CD14-positive monocyte (primary cell): ENCODE measurements at regions not wholly inside any gene's neighbourhood (a gene's known extent, or its start where the extent isn't known, plus 50 kb on each side); places are given as distances from the start of the nearest gene placed in this dataset.

ENCODE experiments used
- DNase-seq, 3 donors: peaks; one replicate each; pipeline ENCODE4 v3.0.0-alpha.2; 2011 to 2022
- H2AFZ ChIP-seq: 2 replicates; pipeline ENCODE4 v1.6.0; 2012; ENCODE audit warnings: mild to moderate bottlenecking, low read depth, low read length, inconsistent platforms; ENCODE audit not compliant: insufficient read depth, poor library complexity, severe bottlenecking
- H3K27ac ChIP-seq, 2 donors: 1 replicate in 1 of 2; 2 replicates in 1 of 2; pipeline ENCODE4 v1.5.1; 2012 to 2013; ENCODE audit warnings: low read length in 2 of 2, control low read depth in 1 of 2, inconsistent platforms in 1 of 2, low read depth in 1 of 2, mild to moderate bottlenecking in 1 of 2
- H3K27me3 ChIP-seq, 2 donors: one replicate each; pipeline versions ENCODE4 v1.6.0 to v1.6.1; 2011 to 2013; ENCODE audit warnings: low read length in 2 of 2; ENCODE audit not compliant: control insufficient read depth in 2 of 2, insufficient read depth in 2 of 2
- H3K36me3 ChIP-seq, 2 donors: replicated peaks in 1 of 2; 1 replicate in 1 of 2; 2 replicates in 1 of 2; pipeline versions ENCODE4 v1.5.1 to v1.6.1; 2012 to 2013; ENCODE audit warnings: low read length in 2 of 2, control low read depth in 1 of 2, inconsistent platforms in 1 of 2, mild to moderate bottlenecking in 1 of 2; ENCODE audit not compliant: insufficient read depth in 2 of 2, control insufficient read depth in 1 of 2
- H3K4me1 ChIP-seq, 2 donors: 1 replicate in 1 of 2; 2 replicates in 1 of 2; pipeline versions ENCODE4 v1.5.1 to v1.6.1; 2012 to 2013; ENCODE audit warnings: low read length in 2 of 2, control low read depth in 1 of 2, inconsistent platforms in 1 of 2, mild to moderate bottlenecking in 1 of 2, moderate library complexity in 1 of 2; ENCODE audit not compliant: insufficient read depth in 2 of 2, control insufficient read depth in 1 of 2
- H3K4me2 ChIP-seq: replicated peaks from 2 replicates; pipeline ENCODE3; 2012; ENCODE audit warnings: low read length, moderate library complexity, mild to moderate bottlenecking; ENCODE audit not compliant: poor library complexity, severe bottlenecking; ENCODE audit errors: extremely low read depth
- H3K4me3 ChIP-seq, 3 experiments: fragments of 200-600 bp in 1 of 3; sonication (generic) in 1 of 3; replicated peaks in 1 of 3; 1 replicate in 2 of 3; 2 replicates in 1 of 3; pipeline ENCODE4 v1.5.1; 2011 to 2013; ENCODE audit warnings: low read length in 3 of 3, mild to moderate bottlenecking in 3 of 3, control low read depth in 2 of 3, low read depth in 2 of 3, inconsistent platforms in 1 of 3, moderate library complexity in 1 of 3
- H3K79me2 ChIP-seq: 2 replicates; pipeline ENCODE4 v1.6.0; 2012; ENCODE audit warnings: mild to moderate bottlenecking, control low read depth, inconsistent platforms, low read length, moderate library complexity; ENCODE audit not compliant: insufficient read depth
- H3K9ac ChIP-seq: 2 replicates; pipeline ENCODE4 v1.6.0; 2017; ENCODE audit warnings: low read length, mild to moderate bottlenecking; ENCODE audit not compliant: insufficient read depth, poor library complexity, severe bottlenecking
- H3K9me3 ChIP-seq, 2 donors: replicated peaks in 1 of 2; 1 replicate in 1 of 2; 2 replicates in 1 of 2; pipeline versions ENCODE4 v1.5.1 to v1.6.1; 2012 to 2013; ENCODE audit warnings: low read length in 2 of 2, control low read depth in 1 of 2; ENCODE audit not compliant: control insufficient read depth in 1 of 2, insufficient read depth in 1 of 2
- H4K20me1 ChIP-seq: 2 replicates; pipeline ENCODE4 v1.6.0; 2012; ENCODE audit warnings: mild to moderate bottlenecking, low read length, control low read depth, moderate library complexity; ENCODE audit not compliant: insufficient read depth
- H3K27ac Mint-ChIP-seq, 7 donors: one replicate each; pipeline ENCODE4 v1.8.0; 2020; ENCODE audit warnings: mild to moderate bottlenecking in 7 of 7, mixed read lengths in 7 of 7, moderate library complexity in 6 of 7, inconsistent platforms in 2 of 7
- H3K27me3 Mint-ChIP-seq, 3 donors: one replicate each; pipeline ENCODE4 v1.8.0; 2021 to 2022; ENCODE audit warnings: low read depth in 3 of 3, mild to moderate bottlenecking in 3 of 3, mixed read lengths in 3 of 3, moderate library complexity in 3 of 3, inconsistent platforms in 1 of 3
- H3K36me3 Mint-ChIP-seq, 2 donors: one replicate each; pipeline ENCODE4 v1.8.0; 2020; ENCODE audit warnings: mixed read lengths in 2 of 2, inconsistent platforms in 1 of 2, mild to moderate bottlenecking in 1 of 2
- H3K4me1 Mint-ChIP-seq: one replicate; pipeline ENCODE4 v1.8.0; 2020; ENCODE audit warnings: mild to moderate bottlenecking, mixed read lengths
- H3K4me3 Mint-ChIP-seq, 2 donors: one replicate each; pipeline ENCODE4 v1.8.0; 2020; ENCODE audit warnings: mild to moderate bottlenecking in 2 of 2, mixed read lengths in 2 of 2, moderate library complexity in 1 of 2
- H3K9me3 Mint-ChIP-seq, 7 donors: one replicate each; pipeline ENCODE4 v1.8.0; 2020 to 2022; ENCODE audit warnings: mixed read lengths in 7 of 7, mild to moderate bottlenecking in 6 of 7, moderate library complexity in 6 of 7, inconsistent platforms in 2 of 7
- CTCF ChIP-seq: fragments of 200-600 bp; IDR thresholded peaks from one replicate; pipeline ENCODE4 v1.8.0; 2022; ENCODE audit warnings: antibody characterized with exemption, mild to moderate bottlenecking
- WGBS: methylation state at CpG from one replicate; pipeline ENCODE4 v1.1.5; 2013; ENCODE audit warnings: missing lambda C conversion rate; ENCODE audit not compliant: insufficient coverage; 5-methylcytosine and 5-hydroxymethylcytosine counted together
- intact Hi-C, 2 donors: fragments of 100-400 bp; cut with micrococcal nuclease; formaldehyde crosslinking; loops; one replicate each; pipeline versions ENCODE4 v1.15.0 to v1.15.1; 2023

GRCh38 chr20:55793986-55794385 lies 211.3 kb downstream of the CBLN4 start:
- H3K4me3 ChIP-seq: no peak overlapping the region
- no peak overlapping the region for H3K4me2 ChIP-seq
- TF ChIP-seq CTCF: no peak
- no peaks in the 10 kb centered on the region for H3K36me3 Mint-ChIP-seq
- H3K9me3 ChIP-seq: peaks cover 3 to 10% of the 10 kb centered on the region in 2 donors
- no peaks in the 10 kb centered on the region for H3K4me1 Mint-ChIP-seq
- no peak overlapping the region for H2AFZ ChIP-seq
- H3K27me3 ChIP-seq: no peaks in the 10 kb centered on the region
- no peaks in the 10 kb centered on the region for H4K20me1 ChIP-seq
- no peaks in the 10 kb centered on the region for H3K79me2 ChIP-seq
- no peak overlapping the region for H3K27ac ChIP-seq
- no peak for DNase-seq
- H3K4me1 ChIP-seq: no peaks in the 10 kb centered on the region
- H3K9me3 Mint-ChIP-seq: peaks cover 0 to 13% (median 4%) of the 10 kb centered on the region in 7 donors
- no peaks in the 10 kb centered on the region for H3K36me3 ChIP-seq
- no peak overlapping the region for H3K27ac Mint-ChIP-seq
- no peak overlapping the region for H3K4me3 Mint-ChIP-seq
- H3K9ac ChIP-seq: no peak overlapping the region
- WGBS: no CpG with 5 or more reads among the region's 3 CpGs
- H3K27me3 Mint-ChIP-seq: no peaks in the 10 kb centered on the region
- intact Hi-C loops: no loop called here

DNA sequence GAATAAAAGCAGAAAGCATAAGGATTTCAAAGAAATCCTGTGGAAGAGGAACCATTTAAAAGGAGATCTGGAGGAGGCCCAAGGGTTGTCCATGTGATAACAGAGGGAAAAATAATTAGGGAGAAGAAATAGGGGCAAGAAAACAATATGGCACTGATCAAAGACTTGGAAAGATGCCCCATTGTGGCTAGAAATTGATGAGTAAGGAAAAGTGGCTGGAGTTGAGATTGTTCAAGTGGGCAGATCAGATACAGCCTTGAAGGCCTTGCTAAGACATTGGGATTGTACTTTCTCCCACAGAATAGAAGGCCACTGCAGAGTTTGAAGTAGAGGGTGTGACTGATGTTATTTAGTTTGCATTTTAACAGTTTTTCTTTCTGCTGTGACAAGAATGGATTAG lies 213.3 kb downstream of the CBLN4 start:
- Histone ChIP-seq H3K36me3 (no peaks in the 10 kb centered on the region), H3K4me1 (no peaks in the 10 kb centered on the region), H3K9ac (no peak overlapping the region), H3K9me3 (peaks cover 4 to 18% of the 10 kb centered on the region in 2 donors), H3K27me3 (no peaks in the 10 kb centered on the region), H3K4me3 (no peak overlapping the region), H3K79me2 (no peaks in the 10 kb centered on the region), H4K20me1 (no peaks in the 10 kb centered on the region), H3K4me2 (no peak overlapping the region), H2AFZ (no peak overlapping the region), H3K27ac (no peak overlapping the region)
- Mint-ChIP-seq H3K27ac (no peak overlapping the region), H3K4me1 (no peaks in the 10 kb centered on the region), H3K36me3 (no peaks in the 10 kb centered on the region), H3K27me3 (no peaks in the 10 kb centered on the region), H3K9me3 (peaks cover 0 to 12% (median 4%) of the 10 kb centered on the region in 7 donors), H3K4me3 (no peak overlapping the region)
- TF ChIP-seq CTCF: no peak
- intact Hi-C loops: no loop called here
- DNase-seq: no peak
